22Rv1 (cell line): ENCODE measurements at regions not wholly inside any gene's neighbourhood (a gene's known extent, or its start where the extent isn't known, plus 50 kb on each side); places are given as distances from the start of the nearest gene placed in this dataset.

Experiments used
- CTCF ChIP-seq: fragments of 450-650 bp; IDR thresholded peaks from 2 replicates; pipeline ENCODE4 v1.5.1; 2017; ENCODE audit warnings: mild to moderate bottlenecking
- ZFX ChIP-seq: fragments of 450-650 bp; IDR thresholded peaks from 2 replicates; pipeline ENCODE4 v1.6.1; 2017; ENCODE audit warnings: antibody characterized with exemption, borderline replicate concordance

GRCh38 chr2:142815375-142815774 lies 62.1 kb upstream of the KYNU start:
- no peak for TF ChIP-seq CTCF
- TF ChIP-seq ZFX: no peak
